ENCODE measurements at regions not wholly inside any gene's neighbourhood (a gene's known extent, or its start where the extent isn't known, plus 50 kb on each side); places are given as distances from the start of the nearest gene placed in this dataset.

DNA sequence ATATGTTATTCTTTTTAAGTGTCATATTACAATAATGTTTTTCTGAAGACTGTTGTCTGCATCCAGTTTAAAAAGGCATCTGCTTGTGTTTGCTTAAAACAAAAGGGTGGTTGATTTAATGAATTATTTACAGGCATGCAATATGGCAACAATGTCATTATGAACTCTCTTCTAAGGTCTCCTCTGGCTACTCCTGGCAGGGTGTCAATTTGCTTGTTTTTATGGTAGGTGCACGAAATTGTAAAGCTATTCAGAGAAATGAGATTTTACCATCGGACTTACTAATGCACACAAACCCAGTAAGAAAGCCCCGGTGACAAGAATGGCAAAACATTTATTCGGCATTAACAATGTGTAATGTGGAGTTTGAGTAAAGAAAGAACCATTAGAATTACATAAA lies 539.8 kb upstream of the ZNF608 start:
- DNase-seq (ENCODE audit: low spot score), result no peak

DNA sequence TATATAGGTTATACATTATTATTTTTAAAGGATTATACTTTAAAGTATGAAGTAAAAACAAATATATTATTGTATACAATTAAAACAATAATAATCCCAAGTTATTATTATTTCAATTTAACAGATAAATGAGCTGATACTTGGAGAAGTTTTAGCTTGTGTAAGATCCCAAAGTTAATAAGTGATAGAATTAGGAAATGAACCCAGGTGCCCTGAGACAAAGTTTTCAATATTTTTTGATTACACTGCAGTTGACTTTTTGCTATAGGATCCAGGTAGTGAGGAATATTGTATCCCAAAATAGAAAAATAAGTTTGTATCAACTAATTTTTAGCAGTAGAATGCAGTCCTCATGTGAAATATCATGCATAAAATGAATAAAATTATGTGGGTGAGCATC lies 543.2 kb upstream of the ZNF608 start:
- no peak for DNase-seq (ENCODE audit: low spot score)

DNA sequence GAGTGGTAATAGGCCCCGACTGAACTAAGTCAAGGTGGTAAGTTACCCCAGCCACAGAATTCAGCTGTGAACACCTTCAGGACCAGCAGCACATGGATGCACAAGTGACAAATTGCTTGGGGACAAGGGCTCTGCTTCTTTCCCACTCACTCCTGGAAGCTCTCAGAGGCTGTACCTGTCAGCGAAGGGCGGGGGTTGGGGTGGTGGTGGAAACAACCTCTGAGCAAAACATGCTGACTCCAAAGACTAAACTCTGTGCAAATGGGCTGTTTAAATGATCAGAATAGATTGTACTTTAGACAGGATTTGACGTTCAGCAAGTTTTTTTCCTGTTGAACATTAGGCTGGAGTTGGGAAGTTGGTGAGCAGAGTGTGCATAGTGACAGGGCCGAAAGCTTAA lies 544.5 kb upstream of the ZNF608 start:
- DNase-seq (ENCODE audit: low spot score), result no peak

DNA sequence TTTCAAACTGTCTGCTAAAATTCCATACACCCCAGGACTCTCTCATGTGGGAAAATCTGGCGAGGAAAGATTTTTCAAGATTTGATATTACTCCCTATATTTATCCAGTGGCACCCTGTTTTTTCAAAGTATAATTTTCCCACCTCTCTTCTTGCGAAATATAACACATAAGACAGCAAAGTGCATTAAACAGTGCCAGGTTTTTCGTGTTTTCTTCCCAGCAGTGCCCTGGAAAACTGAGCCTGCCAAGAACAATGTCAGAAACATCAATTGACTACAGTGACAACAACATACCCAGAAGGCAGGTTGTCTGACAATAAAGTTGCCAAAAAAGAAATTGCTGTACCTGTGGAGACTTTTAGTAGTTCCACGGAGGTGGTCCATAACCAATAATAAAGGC lies 545.0 kb upstream of the ZNF608 start:
- no peak for DNase-seq (ENCODE audit: low spot score)

GRCh38 chr5:125293223-125293622 lies 546.8 kb upstream of the ZNF608 start:
- DNase-seq (ENCODE audit: low spot score), result no peak

DNA sequence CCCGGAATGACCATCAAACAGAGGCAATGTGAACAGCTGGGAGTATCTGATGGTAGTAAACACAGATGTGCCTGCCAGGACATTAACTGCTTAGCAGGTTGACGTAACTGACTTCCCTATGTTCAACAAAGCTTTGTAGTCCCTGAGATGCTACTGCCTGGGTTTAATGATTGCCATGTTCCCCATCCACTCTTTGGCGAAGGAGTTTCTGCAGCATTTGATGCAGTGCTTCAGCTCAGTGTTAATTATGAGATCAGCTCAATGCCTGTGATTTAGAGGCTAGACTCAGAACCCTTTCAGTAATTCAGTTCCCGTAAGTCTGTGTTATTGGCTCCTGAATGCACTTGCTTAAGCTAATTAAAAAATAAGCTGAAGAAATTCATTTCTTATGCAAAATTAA lies 547.3 kb upstream of the ZNF608 start:
- DNase-seq (ENCODE audit: low spot score), result no peak

- DNase-seq (ENCODE audit: low spot score), result no peak
Observed at GRCh38 chr5:125294844-125295243, 548.4 kb upstream of the ZNF608 start.

- DNase-seq (ENCODE audit: low spot score), result no peak
Observed at GRCh38 chr5:125295405-125295872, 549.0 kb upstream of the ZNF608 start.

- no peak for DNase-seq (ENCODE audit: low spot score)
Observed at GRCh38 chr5:125298258-125298657, 551.8 kb upstream of the ZNF608 start.

GRCh38 chr5:125298746-125299379 lies 552.4 kb upstream of the ZNF608 start:
- no peak for DNase-seq (ENCODE audit: low spot score)

- no peak for DNase-seq (ENCODE audit: low spot score)
Observed at GRCh38 chr5:125301711-125302110, 555.3 kb upstream of the ZNF608 start.

GRCh38 chr5:125302577-125302976 lies 556.1 kb upstream of the ZNF608 start:
- no peak for DNase-seq (ENCODE audit: low spot score)

GRCh38 chr5:125306741-125307140 lies 560.3 kb upstream of the ZNF608 start:
- DNase-seq (ENCODE audit: low spot score), result no peak

DNA sequence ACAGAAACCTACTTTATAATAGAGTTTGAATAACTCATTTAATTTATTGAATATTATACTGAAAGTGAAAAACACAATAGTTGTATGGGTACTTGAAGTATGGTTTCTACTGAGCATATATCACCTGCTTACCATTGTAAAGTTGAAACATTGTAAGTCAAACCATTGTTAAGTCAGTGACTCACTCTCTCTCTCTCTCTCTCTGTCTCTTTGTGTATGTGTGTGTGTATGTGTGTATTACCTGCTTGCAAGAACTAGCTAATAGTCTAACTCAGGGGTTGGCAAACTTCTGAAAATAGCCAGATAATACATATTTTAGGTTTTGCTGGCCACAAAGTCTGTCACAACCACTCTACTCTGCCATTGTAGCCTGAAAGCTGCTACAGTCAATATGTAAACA lies 564.3 kb upstream of the ZNF608 start:
- no peak for DNase-seq (ENCODE audit: low spot score)

- DNase-seq (ENCODE audit: low spot score), result no peak
Observed at GRCh38 chr5:125311743-125312142, 565.3 kb upstream of the ZNF608 start.

- no peak for DNase-seq (ENCODE audit: low spot score)
Observed at GRCh38 chr5:125313555-125313954, 567.1 kb upstream of the ZNF608 start.

GRCh38 chr5:125315306-125315705 lies 568.9 kb upstream of the ZNF608 start:
- DNase-seq (ENCODE audit: low spot score), result no peak

- no peak for DNase-seq (ENCODE audit: low spot score)
Observed at GRCh38 chr5:125316391-125316790, 570.0 kb upstream of the ZNF608 start.

GRCh38 chr5:125316915-125317535 lies 570.6 kb upstream of the ZNF608 start:
- no peak for DNase-seq (ENCODE audit: low spot score)

- DNase-seq (ENCODE audit: low spot score), result no peak
Observed at GRCh38 chr5:125317536-125317995, 571.1 kb upstream of the ZNF608 start.

DNA sequence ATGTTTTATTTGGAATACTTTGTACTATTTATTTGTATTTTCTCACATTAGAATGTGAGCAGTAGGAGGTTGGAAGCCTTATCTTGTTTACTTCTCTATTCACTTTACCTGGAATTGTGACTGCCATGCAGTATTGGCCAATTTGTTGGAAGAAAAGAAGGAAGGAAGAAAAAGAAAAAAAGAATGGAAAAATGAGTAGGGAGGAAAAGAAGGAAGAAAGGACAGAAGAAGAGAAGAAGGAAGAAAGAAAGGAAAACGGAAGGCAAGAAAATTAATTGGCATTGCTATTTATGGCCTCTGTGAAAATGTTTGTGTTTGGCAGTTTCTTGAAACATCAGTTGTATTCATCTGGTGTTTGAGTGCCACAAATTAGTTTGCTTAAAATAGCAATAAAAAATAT lies 575.2 kb upstream of the ZNF608 start:
- no peak for DNase-seq (ENCODE audit: low spot score)

GRCh38 chr5:125323613-125324012 lies 577.2 kb upstream of the ZNF608 start:
- no peak for DNase-seq (ENCODE audit: low spot score)

GRCh38 chr5:125325488-125326149 lies 579.2 kb upstream of the ZNF608 start:
- DNase-seq (ENCODE audit: low spot score), result no peak

- DNase-seq (ENCODE audit: low spot score), result no peak
Observed at GRCh38 chr5:125326150-125326510, 579.7 kb upstream of the ZNF608 start.
